ENCODE measurements at regions not wholly inside any gene's neighbourhood (a gene's known extent, or its start where the extent isn't known, plus 50 kb on each side); places are given as distances from the start of the nearest gene placed in this dataset.

- Histone ChIP-seq H3K4me3 (no peak overlapping the region), H3K27ac (no peak overlapping the region), H3K9me3 (ENCODE audit: insufficient read depth, low read depth) (no peaks in the 10 kb centered on the region), H3K79me2 (ENCODE audit: low read depth) (no peaks in the 10 kb centered on the region), H3F3A (ENCODE audit: insufficient read depth, low read depth) (no peaks in the 10 kb centered on the region), H3K36me3 (ENCODE audit: low read depth) (no peaks in the 10 kb centered on the region), H4K20me1 (ENCODE audit: insufficient read depth) (no peaks in the 10 kb centered on the region), H3K4me2 (no peak overlapping the region), H3K27me3 (ENCODE audit: insufficient read depth, low read depth) (no peaks in the 10 kb centered on the region), H3K4me1 (replicated peaks; ENCODE audit: insufficient read depth) (no peaks in the 10 kb centered on the region), H3K9me2 (ENCODE audit: insufficient read depth) (peaks cover 5% of the 10 kb centered on the region; the same call in 1 of the 2 replicates), H2AFZ (no peak overlapping the region)
- ChIA-PET POLR2A (ENCODE audit: unreplicated experiment) (no interaction called here), CTCF (no interaction called here)
- intact Hi-C loops (cut with micrococcal nuclease; ENCODE audit: unreplicated experiment), result no loop called here
- no peak for DNase-seq
- BruUV-seq (replicated peaks), result no TSS peak
- TF ChIP-seq CTCF (conservative IDR thresholded peaks at IDR 0.05), result no peak
- no peak for TF ChIP-seq EZH2 (IDR thresholded peaks at IDR 0.05; ENCODE audit: low read depth)
Observed at GRCh38 chr3:90041995-90042394, 934.6 kb downstream of the EPHA3 start.

GRCh38 chr3:90043287-90043686, 935.9 kb downstream of the EPHA3 start:
- POLR2A ChIA-PET (ENCODE audit: unreplicated experiment), result no interaction called here
- Histone ChIP-seq H3K4me1 (replicated peaks; ENCODE audit: insufficient read depth) (no peaks in the 10 kb centered on the region), H3K27me3 (ENCODE audit: insufficient read depth, low read depth) (no peaks in the 10 kb centered on the region), H3K9me3 (ENCODE audit: insufficient read depth, low read depth) (no peaks in the 10 kb centered on the region), H3K36me3 (ENCODE audit: low read depth) (no peaks in the 10 kb centered on the region), H3F3A (ENCODE audit: insufficient read depth, low read depth) (no peaks in the 10 kb centered on the region), H3K4me2 (no peak overlapping the region), H3K4me3 (no peak overlapping the region), H3K27ac (no peak overlapping the region), H3K9me2 (ENCODE audit: insufficient read depth) (peaks cover 5% of the 10 kb centered on the region; the same call in 1 of the 2 replicates), H4K20me1 (ENCODE audit: insufficient read depth) (no peaks in the 10 kb centered on the region), H2AFZ (no peak overlapping the region), H3K79me2 (ENCODE audit: low read depth) (no peaks in the 10 kb centered on the region)
- BruUV-seq (replicated peaks), result no TSS peak
- no peak for TF ChIP-seq CTCF (conservative IDR thresholded peaks at IDR 0.05)
- CTCF ChIA-PET, result no interaction called here
- intact Hi-C loops (cut with micrococcal nuclease; ENCODE audit: unreplicated experiment), result no loop called here
- DNase-seq, result no peak

- Histone ChIP-seq H3K4me1 (replicated peaks; ENCODE audit: insufficient read depth) (no peaks in the 10 kb centered on the region), H3K4me2 (no peak overlapping the region), H3K27me3 (ENCODE audit: insufficient read depth, low read depth) (no peaks in the 10 kb centered on the region), H3K27ac (no peak overlapping the region), H3K79me2 (ENCODE audit: low read depth) (no peaks in the 10 kb centered on the region), H2AFZ (no peak overlapping the region), H4K20me1 (ENCODE audit: insufficient read depth) (no peaks in the 10 kb centered on the region), H3F3A (ENCODE audit: insufficient read depth, low read depth) (no peaks in the 10 kb centered on the region), H3K36me3 (ENCODE audit: low read depth) (no peaks in the 10 kb centered on the region), H3K4me3 (no peak overlapping the region), H3K9me3 (ENCODE audit: insufficient read depth, low read depth) (no peaks in the 10 kb centered on the region), H3K9me2 (ENCODE audit: insufficient read depth) (peaks cover under 1% of the 10 kb centered on the region; the same call in 1 of the 2 replicates)
- ChIA-PET CTCF (no interaction called here), POLR2A (ENCODE audit: unreplicated experiment) (no interaction called here)
- DNase-seq, result no peak
- intact Hi-C loops (cut with micrococcal nuclease; ENCODE audit: unreplicated experiment), result no loop called here
- no TSS peak for BruUV-seq (replicated peaks)
- TF ChIP-seq CTCF (conservative IDR thresholded peaks at IDR 0.05), result no peak
- TF ChIP-seq EZH2 (IDR thresholded peaks at IDR 0.05; ENCODE audit: low read depth), result no peak
Observed at GRCh38 chr3:90044084-90044816, 936.8 kb downstream of the EPHA3 start.
